IPS DF 6.9 (cell line): ENCODE measurements at regions not wholly inside any gene's neighbourhood (a gene's known extent, or its start where the extent isn't known, plus 50 kb on each side); places are given as distances from the start of the nearest gene placed in this dataset.

Experiments used
- DNase-seq: peaks from one replicate; pipeline ENCODE4 v3.0.0-alpha.2; 2013; ENCODE audit warnings: low read depth, low spot score
- H3K27ac ChIP-seq: one replicate; pipeline ENCODE4 v1.5.1; 2013; ENCODE audit warnings: low read length, control low read depth
- H3K27me3 ChIP-seq: 2 replicates; pipeline ENCODE4 v1.6.1; 2013; ENCODE audit warnings: mild to moderate bottlenecking, low read length; ENCODE audit not compliant: control insufficient read depth, insufficient read depth
- H3K36me3 ChIP-seq: 2 replicates; pipeline ENCODE4 v1.6.1; 2013; ENCODE audit warnings: low read length; ENCODE audit not compliant: control insufficient read depth, insufficient read depth
- H3K4me1 ChIP-seq: 2 replicates; pipeline ENCODE4 v1.6.1; 2013; ENCODE audit warnings: low read length; ENCODE audit not compliant: control insufficient read depth, insufficient read depth
- H3K4me3 ChIP-seq: 2 replicates; pipeline ENCODE4 v1.5.1; 2013; ENCODE audit warnings: mild to moderate bottlenecking, low read length
- H3K9me3 ChIP-seq: 2 replicates; pipeline ENCODE4 v1.6.1; 2013; ENCODE audit warnings: low read length, inconsistent platforms; ENCODE audit not compliant: control insufficient read depth, insufficient read depth
- WGBS: extraction: QIAGEN DNeasy Blood & Tissue Kit; methylation state at CpG from one replicate; pipeline ENCODE4 v1.1.7; 2013; ENCODE audit warnings: mixed read lengths, missing lambda C conversion rate; ENCODE audit not compliant: insufficient read length, insufficient coverage; 5-methylcytosine and 5-hydroxymethylcytosine counted together

GRCh38 chr1:13945856-13946255 lies 245.9 kb downstream of the PRDM2 start:
- H3K4me1 ChIP-seq, result no peaks in the 10 kb centered on the region
- WGBS, result no CpG with 5 or more reads among the region's 2 CpGs
- no peak overlapping the region for H3K27ac ChIP-seq
- no peak for DNase-seq
- H3K4me3 ChIP-seq, result no peak overlapping the region
- H3K36me3 ChIP-seq, result no peaks in the 10 kb centered on the region
- H3K9me3 ChIP-seq, result no peaks in the 10 kb centered on the region
- H3K27me3 ChIP-seq, result no peaks in the 10 kb centered on the region

DNA sequence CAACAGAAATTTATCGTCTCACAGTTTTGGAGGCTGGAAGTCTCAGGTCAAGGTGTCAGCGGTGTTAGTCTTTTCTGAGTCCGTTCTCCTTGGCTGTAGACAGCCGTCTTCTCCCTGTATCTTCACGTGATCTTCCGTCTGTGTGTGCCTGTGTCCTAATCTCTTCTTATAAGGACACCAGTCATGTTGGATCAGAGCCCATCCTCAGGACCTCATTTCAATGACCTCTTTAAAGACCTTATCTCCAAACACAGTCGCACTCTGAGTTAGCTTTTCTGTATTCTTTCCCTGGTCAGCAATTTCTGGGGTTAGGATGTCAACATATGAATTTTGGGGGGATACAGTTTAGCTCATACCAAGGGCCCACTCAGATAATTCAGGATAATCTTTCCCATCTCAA lies 247.7 kb downstream of the PRDM2 start:
- H3K36me3 ChIP-seq, result no peaks in the 10 kb centered on the region
- no CpG with 5 or more reads among the region's 7 CpGs for WGBS
- no peaks in the 10 kb centered on the region for H3K27me3 ChIP-seq
- H3K4me3 ChIP-seq, result no peak overlapping the region
- no peak overlapping the region for H3K27ac ChIP-seq
- no peaks in the 10 kb centered on the region for H3K9me3 ChIP-seq
- DNase-seq, result no peak
- H3K4me1 ChIP-seq, result no peaks in the 10 kb centered on the region

- no peaks in the 10 kb centered on the region for H3K36me3 ChIP-seq
- WGBS, result no CpG with 5 or more reads among the region's 5 CpGs
Observed at GRCh38 chr1:13948396-13948795, 248.4 kb downstream of the PRDM2 start.

DNA sequence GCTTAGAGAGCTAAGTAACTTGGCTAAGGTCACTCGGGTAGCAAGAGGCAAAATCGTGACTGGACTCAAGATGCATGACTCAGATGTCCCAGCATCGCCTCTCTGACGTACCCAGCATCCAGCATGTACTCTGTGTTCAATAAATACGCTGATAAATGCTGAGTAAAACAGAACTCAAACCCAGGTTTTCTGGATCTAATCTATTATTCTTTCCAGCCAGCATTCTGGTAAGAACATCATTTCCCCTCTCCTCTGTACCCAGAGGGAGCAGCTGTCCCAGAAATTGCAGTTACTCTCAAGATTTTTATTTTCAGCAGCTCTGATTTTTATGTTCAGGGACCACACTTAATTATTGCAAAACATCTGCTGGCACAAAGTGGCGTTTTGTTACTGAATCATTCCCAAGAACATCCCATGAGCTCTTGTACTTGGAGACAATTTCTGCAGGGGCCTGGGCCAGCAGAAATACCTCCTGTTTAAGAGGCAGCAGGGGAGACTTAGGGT lies 249.0 kb downstream of the PRDM2 start:
- no peak overlapping the region for H3K27ac ChIP-seq
- H3K4me1 ChIP-seq, result no peaks in the 10 kb centered on the region
- no peak overlapping the region for H3K4me3 ChIP-seq
- no peaks in the 10 kb centered on the region for H3K9me3 ChIP-seq
- no peaks in the 10 kb centered on the region for H3K27me3 ChIP-seq
- no peaks in the 10 kb centered on the region for H3K36me3 ChIP-seq
- no peak for DNase-seq
- no CpG with 5 or more reads among the region's 6 CpGs for WGBS

More at GRCh38 chr1:13948396-13948795, 248.4 kb downstream of the PRDM2 start:
- no peaks in the 10 kb centered on the region for H3K4me1 ChIP-seq
- DNase-seq, result no peak
- H3K27me3 ChIP-seq, result no peaks in the 10 kb centered on the region
- H3K9me3 ChIP-seq, result no peaks in the 10 kb centered on the region
- H3K27ac ChIP-seq, result no peak overlapping the region
- no peak overlapping the region for H3K4me3 ChIP-seq

- no CpG with 5 or more reads among the region's 4 CpGs for WGBS
- Histone ChIP-seq H3K27me3 (no peaks in the 10 kb centered on the region), H3K36me3 (no peaks in the 10 kb centered on the region), H3K4me1 (no peaks in the 10 kb centered on the region), H3K4me3 (no peak overlapping the region), H3K9me3 (no peaks in the 10 kb centered on the region), H3K27ac (no peak overlapping the region)
- no peak for DNase-seq
Observed at GRCh38 chr1:13949546-13949945, 249.6 kb downstream of the PRDM2 start.

DNA sequence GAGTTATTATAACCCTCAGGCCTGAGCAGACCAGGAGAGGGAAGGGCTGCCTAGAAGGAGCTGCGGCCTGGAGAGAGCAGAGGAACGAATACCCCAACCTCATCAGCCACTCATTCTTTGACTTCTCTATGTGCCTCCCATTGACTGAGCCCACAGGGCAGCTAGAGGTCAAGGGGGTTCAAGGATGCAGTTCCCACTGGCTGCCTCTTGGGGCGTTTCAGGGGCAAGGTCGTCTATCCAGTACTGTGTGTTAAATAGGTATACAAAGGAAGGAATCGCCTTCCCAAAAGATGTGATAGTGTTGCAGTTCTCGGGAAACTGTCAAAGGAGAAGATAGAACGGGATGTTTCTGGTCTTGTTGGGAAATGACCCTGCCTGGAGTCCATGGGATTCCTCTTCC lies 250.6 kb downstream of the PRDM2 start:
- no peaks in the 10 kb centered on the region for H3K36me3 ChIP-seq
- H3K27ac ChIP-seq, result no peak overlapping the region
- no peaks in the 10 kb centered on the region for H3K27me3 ChIP-seq
- WGBS, result no CpG with 5 or more reads among the region's 7 CpGs
- no peak overlapping the region for H3K4me3 ChIP-seq
- H3K9me3 ChIP-seq, result no peaks in the 10 kb centered on the region
- no peaks in the 10 kb centered on the region for H3K4me1 ChIP-seq
- DNase-seq, result peak; percentile 22

DNA sequence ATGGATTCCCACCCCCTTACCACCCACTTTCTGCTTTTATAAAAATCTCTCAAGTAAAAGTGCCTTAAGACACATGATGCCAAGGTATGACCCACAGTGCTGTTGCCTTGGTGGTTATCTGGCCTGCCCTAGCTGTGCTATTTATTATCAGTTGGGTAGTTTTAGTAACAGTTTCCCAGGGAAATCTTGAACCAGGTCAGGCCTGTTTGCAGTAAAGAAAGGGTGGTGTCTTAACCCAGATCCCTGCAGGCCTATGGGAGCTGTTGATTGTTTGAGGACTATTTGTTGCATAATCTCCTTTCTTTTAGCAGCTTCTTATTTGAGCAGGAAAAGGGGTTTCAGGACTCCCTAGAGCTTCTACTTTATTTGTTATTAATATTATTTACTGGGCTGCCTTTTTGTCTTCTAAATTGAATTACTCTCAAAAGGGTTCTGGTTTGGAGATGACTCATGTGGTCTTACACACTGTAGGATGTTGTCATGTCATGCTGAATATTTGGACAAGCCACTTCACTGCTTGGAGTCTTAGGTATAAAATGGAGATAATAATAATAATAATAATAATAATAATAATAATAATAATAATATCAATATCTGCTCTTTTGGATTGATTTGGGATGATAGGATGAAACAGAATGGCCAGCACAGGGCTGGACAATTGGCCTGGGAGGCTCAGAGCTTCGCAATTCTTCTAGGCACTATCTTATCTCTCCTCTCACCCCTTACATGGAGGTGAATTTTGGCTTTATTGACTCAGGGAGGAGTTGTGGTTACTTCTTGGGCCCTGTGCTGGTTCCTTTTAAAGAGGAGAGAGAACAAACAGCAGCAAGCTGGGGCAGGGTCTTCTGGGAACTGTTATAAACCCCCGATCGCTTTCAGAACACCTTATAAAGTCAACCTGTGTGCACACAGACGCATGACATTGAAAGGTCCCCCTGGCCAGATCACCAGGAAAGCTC lies 252.1 kb downstream of the PRDM2 start:
- no peak overlapping the region for H3K27ac ChIP-seq
- no peaks in the 10 kb centered on the region for H3K4me1 ChIP-seq
- H3K4me3 ChIP-seq, result no peak overlapping the region
- no peaks in the 10 kb centered on the region for H3K27me3 ChIP-seq
- DNase-seq, result no peak
- no CpG with 5 or more reads among the region's 4 CpGs for WGBS
- H3K9me3 ChIP-seq, result no peaks in the 10 kb centered on the region
- H3K36me3 ChIP-seq, result no peaks in the 10 kb centered on the region

DNA sequence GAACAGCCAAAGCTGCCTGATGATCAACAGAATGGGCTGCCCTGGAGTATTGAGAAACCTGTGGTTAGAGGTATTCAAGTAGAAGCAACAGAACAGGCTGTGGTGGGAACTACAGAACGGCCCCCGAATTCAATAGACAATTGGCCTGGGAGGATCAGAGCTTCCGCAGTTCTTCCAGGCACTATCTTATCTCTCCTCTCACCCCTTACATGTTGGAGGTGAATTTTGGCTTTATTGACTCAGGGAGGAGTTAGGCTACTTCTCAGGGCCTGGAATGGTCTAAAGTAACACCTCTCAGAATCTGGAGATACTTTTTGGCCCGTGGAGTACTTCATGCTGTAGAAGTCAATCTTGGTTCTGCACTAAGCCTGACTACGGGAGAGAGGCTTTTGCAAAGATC lies 253.0 kb downstream of the PRDM2 start:
- no peak overlapping the region for H3K4me3 ChIP-seq
- no peaks in the 10 kb centered on the region for H3K9me3 ChIP-seq
- H3K4me1 ChIP-seq, result no peaks in the 10 kb centered on the region
- no CpG with 5 or more reads among the region's 5 CpGs for WGBS
- H3K36me3 ChIP-seq, result no peaks in the 10 kb centered on the region
- H3K27me3 ChIP-seq, result no peaks in the 10 kb centered on the region
- H3K27ac ChIP-seq, result no peak overlapping the region
- no peak for DNase-seq

DNA sequence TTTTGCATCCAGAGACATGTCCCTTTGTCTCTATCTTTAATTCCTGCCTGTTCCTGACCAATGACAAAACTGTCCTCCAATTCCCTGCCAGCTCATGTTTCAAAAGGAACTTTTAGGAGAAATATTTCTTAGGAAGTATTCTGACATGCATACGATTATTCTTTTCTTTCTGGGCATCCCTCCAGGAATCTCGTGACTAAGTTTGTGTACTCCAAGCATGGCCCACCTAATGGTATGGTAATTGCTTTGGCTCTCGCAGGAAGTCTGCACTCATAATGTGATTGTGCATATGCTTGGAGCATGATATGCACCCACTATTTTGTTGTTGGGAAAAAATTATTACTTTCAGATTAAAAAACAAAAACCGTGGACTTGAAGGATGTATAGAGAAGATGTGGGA lies 256.4 kb downstream of the PRDM2 start:
- Histone ChIP-seq H3K4me1 (no peaks in the 10 kb centered on the region), H3K4me3 (no peak overlapping the region), H3K9me3 (no peaks in the 10 kb centered on the region), H3K27me3 (no peaks in the 10 kb centered on the region), H3K27ac (no peak overlapping the region), H3K36me3 (no peaks in the 10 kb centered on the region)
- WGBS, result 100% methylated on average over 1 of the region's 4 CpGs
- DNase-seq, result no peak

GRCh38 chr1:13960375-13960987 lies 260.5 kb downstream of the PRDM2 start:
- Histone ChIP-seq H3K36me3 (no peaks in the 10 kb centered on the region), H3K27ac (no peak overlapping the region), H3K4me1 (no peaks in the 10 kb centered on the region), H3K9me3 (no peaks in the 10 kb centered on the region), H3K27me3 (no peaks in the 10 kb centered on the region), H3K4me3 (no peak overlapping the region)
- no CpG with 5 or more reads among the region's 12 CpGs for WGBS
- DNase-seq, result peak; percentile 82
